ENCODE measurements at regions not wholly inside any gene's neighbourhood (a gene's known extent, or its start where the extent isn't known, plus 50 kb on each side); places are given as distances from the start of the nearest gene placed in this dataset.

- TF ChIP-seq CTCF (IDR thresholded peaks at IDR 0.05; ENCODE audit: insufficient read depth, low read depth, low read length): peak; percentile 33
- no peak for TF ChIP-seq EZH2 (IDR thresholded peaks at IDR 0.05; ENCODE audit: insufficient read depth, low read length)
Measured at GRCh38 chr5:112491257-112491656, 72.2 kb upstream of the EPB41L4A start.

All from astrocyte (in vitro differentiated cells and primary cell).